Keratinocyte (primary cell): ENCODE measurements at regions not wholly inside any gene's neighbourhood (a gene's known extent, or its start where the extent isn't known, plus 50 kb on each side); places are given as distances from the start of the nearest gene placed in this dataset.

ENCODE experiments used
- DNase-seq: peaks from one replicate; pipeline ENCODE4 v3.0.0-alpha.2; 2011; ENCODE audit warnings: low read depth, missing footprints, low spot score
- FAIRE-seq: peaks from 2 replicates; lab custom pipeline; 2011; peaks lifted over from hg19 to GRCh38; lab: Jason Lieb, UNC
- H2AFZ ChIP-seq: 2 replicates; pipeline ENCODE4 v1.6.0; 2012; ENCODE audit warnings: low read length, control low read depth, inconsistent platforms; ENCODE audit not compliant: control insufficient read depth
- H3K27ac ChIP-seq: 2 replicates; pipeline ENCODE4 v1.5.1; 2011; ENCODE audit warnings: low read length; ENCODE audit not compliant: control insufficient read depth, insufficient read depth
- H3K27me3 ChIP-seq: 3 replicates; pipeline ENCODE4 v1.6.0; 2011; ENCODE audit warnings: low read length; ENCODE audit not compliant: control insufficient read depth, insufficient read depth; ENCODE audit errors: extremely low read depth
- H3K36me3 ChIP-seq, 2 experiments: 2 replicates in 1 of 2; 3 replicates in 1 of 2; pipeline ENCODE4 v1.5.1; 2011; ENCODE audit warnings: low read length in 2 of 2, mild to moderate bottlenecking in 1 of 2; ENCODE audit not compliant: control insufficient read depth in 2 of 2, insufficient read depth in 2 of 2; ENCODE audit errors: extremely low read depth in 1 of 2
- H3K4me1 ChIP-seq: 3 replicates; pipeline ENCODE4 v1.5.1; 2011; ENCODE audit warnings: low read length; ENCODE audit not compliant: control insufficient read depth, insufficient read depth; ENCODE audit errors: extremely low read depth
- H3K4me2 ChIP-seq: 3 replicates; pipeline ENCODE4 v1.6.0; 2011; ENCODE audit warnings: low read depth, low read length; ENCODE audit not compliant: control insufficient read depth, insufficient read depth; ENCODE audit errors: extremely low read depth
- H3K4me3 ChIP-seq, 3 experiments: fragments of 200-600 bp in 1 of 3; sonication (generic) in 1 of 3; 2 replicates in 2 of 3; 3 replicates in 1 of 3; pipeline ENCODE4 v1.5.1; 2011 to 2016; ENCODE audit warnings: low read length in 3 of 3, mild to moderate bottlenecking in 3 of 3, control low read depth in 2 of 3, inconsistent platforms in 1 of 3, low read depth in 1 of 3, mixed read lengths in 1 of 3, mixed run types in 1 of 3, moderate library complexity in 1 of 3; ENCODE audit not compliant: control insufficient read depth in 2 of 3, insufficient read depth in 2 of 3; ENCODE audit errors: extremely low read depth in 1 of 3
- H3K79me2 ChIP-seq: 2 replicates; pipeline ENCODE4 v1.6.0; 2012; ENCODE audit warnings: low read length; ENCODE audit not compliant: control insufficient read depth, insufficient read depth
- H3K9ac ChIP-seq: 3 replicates; pipeline ENCODE4 v1.6.0; 2011; ENCODE audit warnings: low read length; ENCODE audit not compliant: control insufficient read depth, insufficient read depth; ENCODE audit errors: extremely low read depth
- H3K9me1 ChIP-seq: 3 replicates; pipeline ENCODE4 v1.6.0; 2011; ENCODE audit warnings: low read length; ENCODE audit not compliant: control insufficient read depth, insufficient read depth; ENCODE audit errors: extremely low read depth
- H3K9me3 ChIP-seq: 2 replicates; pipeline ENCODE4 v1.5.1; 2012; ENCODE audit warnings: low read depth, low read length; ENCODE audit not compliant: control insufficient read depth
- H4K20me1 ChIP-seq: 3 replicates; pipeline ENCODE4 v1.6.0; 2011; ENCODE audit warnings: low read length; ENCODE audit not compliant: control insufficient read depth, insufficient read depth; ENCODE audit errors: extremely low read depth
- EZH2 ChIP-seq: IDR thresholded peaks from one replicate; pipeline ENCODE4 v1.6.1; 2012; ENCODE audit warnings: inconsistent platforms, mild to moderate bottlenecking, low read length, moderate library complexity
- dilution Hi-C: fragments of 300-500 bp; cut with MboI; formaldehyde crosslinking; loops from one replicate; pipeline ENCODE4 v1.7.0; 2020; ENCODE audit warnings: low sequenced_read_pairs; ENCODE audit not compliant: extremely low pct_ligation_motif_present
- TF ChIP-seq, protein P1 (sequence below), 3 experiments: IDR thresholded peaks in 1 of 3; conservative IDR thresholded peaks in 1 of 3; optimal IDR thresholded peaks in 1 of 3; 2 replicates in 2 of 3; 3 replicates in 1 of 3; pipeline versions ENCODE3 to v1.5.1; 2011; ENCODE audit warnings: low read length in 3 of 3, mild to moderate bottlenecking in 3 of 3, moderate library complexity in 2 of 3, control low read depth in 1 of 3, inconsistent platforms in 1 of 3; ENCODE audit not compliant: insufficient read depth in 2 of 3; ENCODE audit errors: extremely low read depth in 1 of 3

DNA sequence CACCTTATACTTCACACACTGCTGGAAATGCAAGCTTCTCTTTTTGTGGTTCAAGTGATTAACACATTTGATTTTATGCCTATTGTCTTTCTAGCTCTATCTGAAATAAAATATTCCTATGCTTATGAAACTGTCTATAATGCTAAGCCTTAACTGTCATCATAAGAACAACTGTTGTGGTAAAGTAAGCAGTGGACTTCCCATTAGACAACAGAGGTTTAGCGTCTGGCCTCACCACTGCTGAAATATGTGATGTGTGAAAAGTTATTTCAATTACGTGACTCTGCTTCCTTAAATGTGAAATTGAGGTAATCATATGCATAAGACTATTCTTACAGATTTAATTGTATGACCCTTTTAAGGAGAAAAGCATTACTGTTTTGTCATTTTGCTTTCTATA is 140.2 kb upstream of the LYSMD4 start:
- no peak for FAIRE-seq
- TF ChIP-seq EZH2, result no peak
- TF ChIP-seq, protein P1, sequence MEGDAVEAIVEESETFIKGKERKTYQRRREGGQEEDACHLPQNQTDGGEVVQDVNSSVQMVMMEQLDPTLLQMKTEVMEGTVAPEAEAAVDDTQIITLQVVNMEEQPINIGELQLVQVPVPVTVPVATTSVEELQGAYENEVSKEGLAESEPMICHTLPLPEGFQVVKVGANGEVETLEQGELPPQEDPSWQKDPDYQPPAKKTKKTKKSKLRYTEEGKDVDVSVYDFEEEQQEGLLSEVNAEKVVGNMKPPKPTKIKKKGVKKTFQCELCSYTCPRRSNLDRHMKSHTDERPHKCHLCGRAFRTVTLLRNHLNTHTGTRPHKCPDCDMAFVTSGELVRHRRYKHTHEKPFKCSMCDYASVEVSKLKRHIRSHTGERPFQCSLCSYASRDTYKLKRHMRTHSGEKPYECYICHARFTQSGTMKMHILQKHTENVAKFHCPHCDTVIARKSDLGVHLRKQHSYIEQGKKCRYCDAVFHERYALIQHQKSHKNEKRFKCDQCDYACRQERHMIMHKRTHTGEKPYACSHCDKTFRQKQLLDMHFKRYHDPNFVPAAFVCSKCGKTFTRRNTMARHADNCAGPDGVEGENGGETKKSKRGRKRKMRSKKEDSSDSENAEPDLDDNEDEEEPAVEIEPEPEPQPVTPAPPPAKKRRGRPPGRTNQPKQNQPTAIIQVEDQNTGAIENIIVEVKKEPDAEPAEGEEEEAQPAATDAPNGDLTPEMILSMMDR (optimal IDR thresholded peaks at IDR 0.05 in 1 of 3, IDR thresholded peaks at IDR 0.05 in 1 of 3, conservative IDR thresholded peaks at IDR 0.05 in 1 of 3; ENCODE audit: extremely low read depth in 1 of 3, insufficient read depth in 2 of 3, low read length in 3 of 3), result no peak
- dilution Hi-C loops, result no loop called here

DNA sequence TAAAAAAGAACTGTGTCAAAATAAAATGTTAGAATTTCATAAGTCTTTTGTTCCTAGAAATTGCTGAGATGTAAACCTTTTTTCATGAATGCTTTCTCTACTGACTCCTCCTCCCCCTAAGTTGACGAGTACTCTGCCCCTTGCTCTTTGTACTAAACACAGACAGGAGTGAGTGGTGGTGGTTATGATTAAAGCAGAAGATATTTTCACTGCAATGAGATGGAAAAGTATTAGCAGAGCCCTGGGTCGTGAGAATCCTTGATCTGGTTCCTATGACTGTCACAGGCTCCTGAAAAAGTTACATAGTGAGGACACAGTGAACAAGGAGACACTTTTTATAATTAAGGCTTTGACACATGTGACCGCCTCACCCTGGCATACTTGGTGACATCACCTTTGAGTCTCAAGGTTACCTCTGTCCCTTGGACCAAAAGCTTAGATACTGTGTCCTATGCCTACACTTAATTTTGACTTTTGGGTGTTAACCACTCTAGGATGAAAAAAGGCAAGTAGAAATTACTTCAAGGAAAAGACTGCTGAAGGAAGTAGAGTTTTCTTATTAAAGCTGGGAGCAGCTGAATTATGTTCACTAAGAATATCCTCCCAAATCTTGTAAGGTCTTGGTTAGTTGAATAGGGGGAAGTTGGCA is 130.4 kb upstream of the LYSMD4 start:
- Histone ChIP-seq H3K79me2 (no peaks in the 10 kb centered on the region), H3K4me2 (no peak overlapping the region), H3K4me1 (no peaks in the 10 kb centered on the region), H3K27me3 (no peaks in the 10 kb centered on the region), H3K9me1 (no peaks in the 10 kb centered on the region), H3K27ac (no peak overlapping the region), H3K9me3 (no peaks in the 10 kb centered on the region), H3K4me3 (no peak overlapping the region), H3K9ac (no peak overlapping the region), H4K20me1 (no peaks in the 10 kb centered on the region), H3K36me3 (no peaks in the 10 kb centered on the region), H2AFZ (no peak overlapping the region)
- TF ChIP-seq, protein P1 (optimal IDR thresholded peaks at IDR 0.05 in 1 of 3, IDR thresholded peaks at IDR 0.05 in 1 of 3, conservative IDR thresholded peaks at IDR 0.05 in 1 of 3; ENCODE audit: extremely low read depth in 1 of 3, insufficient read depth in 2 of 3, low read length in 3 of 3), result no peak
- TF ChIP-seq EZH2, result no peak
- FAIRE-seq (no peak), DNase-seq (no peak)
- dilution Hi-C loops, result no loop called here

More for the DNA sequence above, 140.2 kb upstream of the LYSMD4 start:
- no peaks in the 10 kb centered on the region for H3K9me3 ChIP-seq
- no peak overlapping the region for H3K4me3 ChIP-seq
- no peak overlapping the region for H3K9ac ChIP-seq
- H3K27ac ChIP-seq, result no peak overlapping the region
- no peaks in the 10 kb centered on the region for H4K20me1 ChIP-seq
- H3K9me1 ChIP-seq, result no peaks in the 10 kb centered on the region
- no peaks in the 10 kb centered on the region for H3K4me1 ChIP-seq
- no peaks in the 10 kb centered on the region for H3K36me3 ChIP-seq
- no peak overlapping the region for H2AFZ ChIP-seq
- no peaks in the 10 kb centered on the region for H3K79me2 ChIP-seq
- no peak for DNase-seq
- no peaks in the 10 kb centered on the region for H3K27me3 ChIP-seq
- no peak overlapping the region for H3K4me2 ChIP-seq
